HL-60 (cell line): ENCODE measurements at regions not wholly inside any gene's neighbourhood (a gene's known extent, or its start where the extent isn't known, plus 50 kb on each side); places are given as distances from the start of the nearest gene placed in this dataset.

Experiments
- CTCF ChIP-seq: IDR thresholded peaks from one replicate; pipeline ENCODE4 v1.5.1; 2011; ENCODE audit warnings: low read length, control low read depth, inconsistent platforms; ENCODE audit not compliant: insufficient read depth
- POLR2AphosphoS5 ChIP-seq: IDR thresholded peaks from 2 replicates; pipeline ENCODE4 v1.6.1; 2012; ENCODE audit warnings: low read depth
- REST ChIP-seq: IDR thresholded peaks from 2 replicates; pipeline ENCODE4 v1.6.1; 2012; ENCODE audit warnings: low read depth; ENCODE audit not compliant: insufficient replicate concordance
- SPI1 ChIP-seq: IDR thresholded peaks from 2 replicates; pipeline ENCODE4 v1.6.1; 2012; ENCODE audit warnings: low read depth, mild to moderate bottlenecking, borderline replicate concordance

- no peak for TF ChIP-seq POLR2AphosphoS5
- no peak for TF ChIP-seq CTCF
- no peak for TF ChIP-seq REST
- TF ChIP-seq SPI1, result no peak; the same call in 1 of the 2 replicates
Measured at GRCh38 chr3:61442696-61443095, 118.7 kb upstream of the PTPRG start.
